MCF 10A (cell line): ENCODE measurements at regions not wholly inside any gene's neighbourhood (a gene's known extent, or its start where the extent isn't known, plus 50 kb on each side); places are given as distances from the start of the nearest gene placed in this dataset.

Experiments
- BruUV-seq: library from RNA; stranded (reverse); fragments of 400-500 nt; replicated peaks from 2 replicates; lab custom pipeline; 2021; lab: Mats Ljungman, UMichigan
- CTCF ChIA-PET: fragments of 300-600 bp; sonication (Branson Sonifier 250); formaldehyde crosslinking; extraction: SDS; loops from one replicate; lab custom pipeline; 2021; ENCODE audit warnings: antibody characterized with exemption, inconsistent platforms; lab: Yijun Ruan, JAX
- POLR2A ChIA-PET: fragments of 300-600, 350-650 bp; sonication (Branson Sonifier 250); formaldehyde crosslinking; extraction: SDS; loops from one replicate; lab custom pipeline; 2020; ENCODE audit warnings: antibody characterized with exemption, inconsistent platforms; lab: Yijun Ruan, JAX
- DNase-seq: peaks from one replicate; pipeline ENCODE4 v3.0.0-alpha.2; 2018; ENCODE audit not compliant: unreplicated experiment
- H3K27ac Mint-ChIP-seq: one replicate; pipeline ENCODE4 v1.8.0; 2022; ENCODE audit warnings: mild to moderate bottlenecking, low read depth, mixed read lengths; ENCODE audit not compliant: unreplicated experiment
- H3K27me3 Mint-ChIP-seq: one replicate; pipeline ENCODE4 v1.8.0; 2022; ENCODE audit warnings: mixed read lengths; ENCODE audit not compliant: insufficient read depth, unreplicated experiment
- H3K36me3 Mint-ChIP-seq: one replicate; pipeline ENCODE4 v1.8.0; 2022; ENCODE audit warnings: mild to moderate bottlenecking, moderate library complexity, mixed read lengths; ENCODE audit not compliant: insufficient read depth, unreplicated experiment
- H3K4me1 Mint-ChIP-seq: one replicate; pipeline ENCODE4 v1.8.0; 2022; ENCODE audit warnings: mixed read lengths; ENCODE audit not compliant: insufficient read depth, unreplicated experiment
- H3K4me3 Mint-ChIP-seq: one replicate; pipeline ENCODE4 v1.8.0; 2022; ENCODE audit warnings: mild to moderate bottlenecking, moderate library complexity, mixed read lengths; ENCODE audit not compliant: unreplicated experiment
- H3K9me3 Mint-ChIP-seq: one replicate; pipeline ENCODE4 v1.8.0; 2022; ENCODE audit warnings: mixed read lengths; ENCODE audit not compliant: unreplicated experiment
- CTCF ChIP-seq: fragments of 200-600 bp; IDR thresholded peaks from one replicate; pipeline ENCODE4 v1.8.0; 2022; ENCODE audit warnings: antibody characterized with exemption, mild to moderate bottlenecking; ENCODE audit not compliant: unreplicated experiment
- intact Hi-C: fragments of 100-400 bp; cut with micrococcal nuclease; formaldehyde crosslinking; loops from 2 replicates; pipeline ENCODE4 v1.14.1; 2022

GRCh38 chr5:8462565-8462964, 593.6 kb downstream of the MTRR start:
- intact Hi-C loops, result no loop called here
- POLR2A ChIA-PET, result no interaction called here
- no peak for TF ChIP-seq CTCF
- Mint-ChIP-seq H3K4me1 (peaks cover 9% of the 10 kb centered on the region), H3K27ac (no peak overlapping the region), H3K36me3 (peaks cover 20% of the 10 kb centered on the region), H3K4me3 (no peak overlapping the region), H3K27me3 (no peaks in the 10 kb centered on the region), H3K9me3 (no peaks in the 10 kb centered on the region)
- BruUV-seq, result no TSS peak
- CTCF ChIA-PET, result interaction anchor here (0.6 kb wide), 1 partner anchor 1046 kb away, joined by 3 read pairs; no protein-coding TSS in a partner anchor
- DNase-seq, result no peak

GRCh38 chr5:8470489-8470888, 601.5 kb downstream of the MTRR start:
- no peaks in the 10 kb centered on the region for H3K27me3 Mint-ChIP-seq
- no peaks in the 10 kb centered on the region for H3K4me1 Mint-ChIP-seq
- BruUV-seq, result no TSS peak
- no peak overlapping the region for H3K4me3 Mint-ChIP-seq
- H3K36me3 Mint-ChIP-seq, result peaks cover 6% of the 10 kb centered on the region
- ChIA-PET POLR2A (no interaction called here), CTCF (no interaction called here)
- DNase-seq, result no peak
- no peak overlapping the region for H3K27ac Mint-ChIP-seq
- H3K9me3 Mint-ChIP-seq, result no peaks in the 10 kb centered on the region
- intact Hi-C loops, result no loop called here
- no peak for TF ChIP-seq CTCF

GRCh38 chr5:8471581-8471980, 602.6 kb downstream of the MTRR start:
- no TSS peak for BruUV-seq
- ChIA-PET CTCF (no interaction called here), POLR2A (interaction anchor here (0.6 kb wide), 1 partner anchor 28 kb away, joined by 4 read pairs; no protein-coding TSS in a partner anchor)
- DNase-seq, result no peak
- Mint-ChIP-seq H3K4me1 (no peaks in the 10 kb centered on the region), H3K27ac (no peak overlapping the region), H3K4me3 (no peak overlapping the region), H3K36me3 (peaks cover 6% of the 10 kb centered on the region), H3K9me3 (no peaks in the 10 kb centered on the region), H3K27me3 (no peaks in the 10 kb centered on the region)
- TF ChIP-seq CTCF, result no peak
- intact Hi-C loops, result no loop called here

- no peak for DNase-seq
- H3K36me3 Mint-ChIP-seq, result peaks cover 6% of the 10 kb centered on the region
- TF ChIP-seq CTCF, result no peak
- intact Hi-C loops, result no loop called here
- ChIA-PET CTCF (interaction anchor here (0.7 kb wide), 1 partner anchor 22 kb away, joined by 3 read pairs; no protein-coding TSS in a partner anchor), POLR2A (no interaction called here)
- no peak overlapping the region for H3K27ac Mint-ChIP-seq
- BruUV-seq, result no TSS peak
- no peak overlapping the region for H3K4me3 Mint-ChIP-seq
- H3K4me1 Mint-ChIP-seq, result no peaks in the 10 kb centered on the region
- no peaks in the 10 kb centered on the region for H3K9me3 Mint-ChIP-seq
- H3K27me3 Mint-ChIP-seq, result no peaks in the 10 kb centered on the region
Observed at GRCh38 chr5:8473016-8473415, 604.1 kb downstream of the MTRR start.
